HEK293T (cell line): ENCODE measurements at regions not wholly inside any gene's neighbourhood (a gene's known extent, or its start where the extent isn't known, plus 50 kb on each side); places are given as distances from the start of the nearest gene placed in this dataset.

ENCODE experiments used
- CTBP1 ChIP-seq: fragments of 450-650 bp; IDR thresholded peaks from 2 replicates; pipeline ENCODE4 v1.6.1; 2016; ENCODE audit warnings: borderline replicate concordance
- FOXK2 ChIP-seq: fragments of 450-650 bp; IDR thresholded peaks from 2 replicates; pipeline ENCODE4 v1.6.1; 2016; ENCODE audit warnings: mild to moderate bottlenecking
- FOXM1 ChIP-seq: fragments of 450-650 bp; IDR thresholded peaks from 2 replicates; pipeline ENCODE4 v1.6.1; 2017; ENCODE audit warnings: mild to moderate bottlenecking, borderline replicate concordance
- HDGF ChIP-seq: fragments of 450-650 bp; IDR thresholded peaks from 2 replicates; pipeline ENCODE4 v1.6.1; 2017; ENCODE audit warnings: antibody characterized with exemption, borderline replicate concordance
- L3MBTL2 ChIP-seq: fragments of 450-650 bp; conservative IDR thresholded peaks from 2 replicates; pipeline ENCODE4 v1.6.1; 2016; ENCODE audit warnings: mild to moderate bottlenecking
- SP1 ChIP-seq: fragments of 450-650 bp; IDR thresholded peaks from 2 replicates; pipeline ENCODE4 v1.6.1; 2017
- SUZ12 ChIP-seq: fragments of 450-650 bp; IDR thresholded peaks from 2 replicates; pipeline ENCODE4 v1.6.1; 2016; ENCODE audit warnings: mild to moderate bottlenecking
- TARDBP ChIP-seq: fragments of 450-650 bp; IDR thresholded peaks from 2 replicates; pipeline ENCODE4 v1.6.1; 2016
- TF ChIP-seq, protein P1 (sequence below): fragments of 450-650 bp; IDR thresholded peaks from 2 replicates; pipeline ENCODE4 v1.6.1; 2016

DNA sequence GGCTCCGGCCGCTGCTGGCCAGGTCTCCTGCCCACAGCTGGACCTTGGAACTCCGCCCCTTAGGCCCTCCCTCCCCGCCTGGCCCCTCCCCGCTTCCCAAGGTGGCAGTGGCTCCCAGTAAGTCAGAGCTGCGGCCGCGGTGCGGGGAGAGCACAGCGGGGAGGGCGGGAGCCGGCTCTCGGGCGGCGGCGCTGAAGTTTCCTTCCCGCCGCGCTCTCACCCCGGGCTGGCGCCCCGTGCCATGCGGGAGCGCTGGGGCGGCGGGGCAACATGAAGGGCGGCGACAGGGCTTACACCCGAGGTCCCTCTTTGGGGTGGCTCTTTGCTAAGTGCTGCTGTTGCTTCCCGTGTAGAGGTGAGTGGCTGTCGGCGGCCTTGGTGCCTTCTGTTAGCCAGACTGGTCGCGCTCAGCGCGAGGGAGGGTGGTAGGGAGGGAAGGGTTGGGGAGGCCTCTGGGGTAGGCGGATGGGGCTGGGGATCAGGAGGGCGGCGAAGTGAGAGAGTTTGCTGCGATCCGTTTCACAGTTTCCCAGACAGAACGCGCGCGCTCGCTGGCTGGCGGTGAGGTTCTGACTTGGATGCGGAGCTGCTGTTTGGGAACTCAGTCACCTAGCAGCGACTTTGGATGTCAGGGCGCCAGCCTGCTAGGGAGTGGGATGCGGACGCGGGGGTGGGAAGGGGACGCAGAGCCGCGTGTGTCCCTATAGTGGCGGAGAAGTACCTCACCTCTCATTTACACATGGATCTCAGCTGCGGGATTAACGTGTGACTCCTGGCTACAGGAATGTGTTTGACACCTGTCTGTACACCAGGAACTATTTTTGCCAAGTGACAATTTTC, 145.5 kb upstream of the UMPS start:
- TF ChIP-seq HDGF (no peak), FOXK2 (no peak), SUZ12 (no peak), SP1 (no peak), TARDBP (no peak), CTBP1 (no peak), L3MBTL2 (peak; percentile 73), FOXM1 (no peak)
- TF ChIP-seq, protein P1, sequence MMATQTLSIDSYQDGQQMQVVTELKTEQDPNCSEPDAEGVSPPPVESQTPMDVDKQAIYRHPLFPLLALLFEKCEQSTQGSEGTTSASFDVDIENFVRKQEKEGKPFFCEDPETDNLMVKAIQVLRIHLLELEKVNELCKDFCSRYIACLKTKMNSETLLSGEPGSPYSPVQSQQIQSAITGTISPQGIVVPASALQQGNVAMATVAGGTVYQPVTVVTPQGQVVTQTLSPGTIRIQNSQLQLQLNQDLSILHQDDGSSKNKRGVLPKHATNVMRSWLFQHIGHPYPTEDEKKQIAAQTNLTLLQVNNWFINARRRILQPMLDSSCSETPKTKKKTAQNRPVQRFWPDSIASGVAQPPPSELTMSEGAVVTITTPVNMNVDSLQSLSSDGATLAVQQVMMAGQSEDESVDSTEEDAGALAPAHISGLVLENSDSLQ: no peak
